HG03025 (cell line): ENCODE measurements at regions not wholly inside any gene's neighbourhood (a gene's known extent, or its start where the extent isn't known, plus 50 kb on each side); places are given as distances from the start of the nearest gene placed in this dataset.

Experiments
- ATAC-seq: cut with Tn5 transposase; IDR thresholded peaks from one replicate; pipeline ENCODE4 v1.9.1; 2021; ENCODE audit warnings: mild to moderate bottlenecking, moderate library complexity; ENCODE audit not compliant: unreplicated experiment, low FRiP score

DNA sequence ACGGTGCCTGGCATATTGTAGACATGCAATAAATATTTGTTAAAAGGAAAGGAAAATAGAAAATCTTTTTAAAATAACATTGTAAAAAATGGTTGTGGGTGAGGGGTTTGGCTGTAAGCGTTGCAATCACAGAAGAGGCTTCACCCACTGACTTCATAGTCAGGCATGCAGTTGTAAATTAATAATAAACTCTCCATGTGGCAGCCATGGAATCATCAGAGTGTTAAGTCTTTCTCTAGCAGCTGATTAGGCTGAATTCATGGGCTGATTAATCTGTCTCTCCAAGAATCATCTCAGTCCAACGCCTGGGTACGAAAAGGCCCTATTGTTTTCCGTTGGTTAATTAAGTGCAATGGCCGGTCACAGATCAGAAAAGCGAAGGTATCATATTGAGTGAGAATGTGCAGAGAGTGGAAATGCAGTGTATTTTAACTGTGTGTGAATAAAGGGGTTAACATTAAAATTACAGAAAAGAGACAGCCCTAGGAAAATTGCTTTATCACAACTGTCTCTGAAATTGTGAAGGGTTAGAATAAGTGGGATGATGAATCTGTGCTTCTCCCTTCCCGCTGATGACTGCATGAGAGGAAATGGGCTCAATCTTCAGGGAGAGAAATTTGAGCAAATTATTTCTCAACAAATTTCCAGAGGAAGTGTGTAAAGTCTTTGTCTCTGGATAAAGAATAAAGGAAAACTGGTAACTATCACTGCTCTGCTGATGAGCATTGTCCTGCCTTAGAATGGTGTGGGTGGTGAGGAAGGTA lies 269.0 kb downstream of the FAM76B start:
- no peak for ATAC-seq

- ATAC-seq, result no peak
Measured at GRCh38 chr11:95519912-95520311, 269.7 kb downstream of the FAM76B start.

DNA sequence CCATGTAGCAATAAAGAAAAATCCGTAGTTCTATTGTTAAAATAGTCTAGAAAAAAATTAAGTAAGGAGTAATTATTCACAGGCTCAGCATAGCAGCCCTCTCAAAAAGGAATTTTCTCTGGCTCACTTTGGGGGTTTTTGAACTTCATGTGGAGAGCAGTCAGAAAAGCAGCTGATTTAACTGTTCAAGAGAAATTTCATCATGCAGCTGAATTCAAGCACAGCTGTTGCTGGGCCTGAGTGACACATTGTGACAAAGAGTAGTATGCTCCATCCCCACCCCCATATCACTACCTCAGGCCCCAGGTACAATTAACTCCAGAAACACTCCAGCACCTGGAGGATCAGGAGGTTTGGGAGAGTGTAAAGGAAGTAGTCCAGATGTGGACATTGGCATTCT lies 272.1 kb downstream of the FAM76B start:
- ATAC-seq, result no peak

DNA sequence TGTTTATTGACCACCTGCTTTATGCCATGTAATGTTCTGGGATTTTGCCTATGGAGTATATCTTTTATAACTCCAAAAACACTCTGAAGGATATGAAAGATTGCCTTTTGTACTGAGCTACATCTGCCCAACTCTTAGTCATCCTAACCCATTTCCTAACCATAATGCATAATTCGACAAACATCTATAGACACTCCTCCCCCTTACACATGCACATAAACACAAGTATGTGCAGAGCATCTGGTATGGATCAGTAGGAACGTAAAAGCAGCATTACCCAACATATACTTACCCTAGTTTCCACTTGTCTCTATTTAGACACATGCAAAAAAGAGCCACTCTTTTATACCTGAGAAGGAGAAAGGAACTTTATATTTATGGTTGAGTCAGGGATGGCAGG lies 272.8 kb downstream of the FAM76B start:
- ATAC-seq, result no peak

DNA sequence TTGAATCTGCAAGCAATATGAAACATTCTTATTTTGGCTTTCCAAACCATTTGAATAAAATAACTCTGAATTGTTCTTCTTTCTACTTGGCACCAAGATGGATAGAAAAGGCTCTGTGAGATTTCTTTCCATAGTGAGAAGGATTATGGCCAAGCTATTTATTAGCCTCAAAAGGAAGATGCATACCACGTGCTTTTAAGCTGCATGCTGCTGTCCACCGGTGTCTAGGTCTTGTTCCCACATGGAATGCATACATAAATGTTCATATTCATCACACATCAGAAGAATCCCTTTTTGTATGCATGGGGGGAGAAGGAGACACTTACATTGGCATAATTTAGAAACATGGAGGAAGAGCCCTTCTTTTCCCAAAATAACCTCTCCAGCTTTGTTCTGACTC lies 273.4 kb downstream of the FAM76B start:
- no peak for ATAC-seq

DNA sequence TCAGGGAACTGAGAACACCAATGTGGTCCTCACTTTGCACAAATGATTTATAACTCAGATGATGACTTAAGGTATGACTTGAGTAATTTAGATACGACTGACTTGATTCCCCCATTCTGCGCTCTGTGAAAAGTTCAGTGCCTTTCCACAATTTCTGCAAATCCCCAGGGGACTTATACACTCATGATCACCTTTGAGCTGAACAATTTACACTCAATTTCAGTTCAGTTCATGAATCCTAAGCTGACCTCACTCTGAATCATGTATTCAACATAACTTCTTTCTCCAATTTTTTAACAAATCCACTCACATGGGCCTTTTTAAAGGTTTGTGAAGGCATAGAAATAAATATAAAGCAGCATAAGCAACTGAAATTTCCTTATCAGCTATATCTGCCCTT lies 274.2 kb downstream of the FAM76B start:
- ATAC-seq, result no peak

GRCh38 chr11:95514416-95515110 lies 275.0 kb downstream of the FAM76B start:
- ATAC-seq, result no peak

- ATAC-seq, result no peak
Measured at GRCh38 chr11:95512682-95513081, 276.9 kb downstream of the FAM76B start.

- no peak for ATAC-seq
Measured at GRCh38 chr11:95512177-95512576, 277.4 kb downstream of the FAM76B start.

DNA sequence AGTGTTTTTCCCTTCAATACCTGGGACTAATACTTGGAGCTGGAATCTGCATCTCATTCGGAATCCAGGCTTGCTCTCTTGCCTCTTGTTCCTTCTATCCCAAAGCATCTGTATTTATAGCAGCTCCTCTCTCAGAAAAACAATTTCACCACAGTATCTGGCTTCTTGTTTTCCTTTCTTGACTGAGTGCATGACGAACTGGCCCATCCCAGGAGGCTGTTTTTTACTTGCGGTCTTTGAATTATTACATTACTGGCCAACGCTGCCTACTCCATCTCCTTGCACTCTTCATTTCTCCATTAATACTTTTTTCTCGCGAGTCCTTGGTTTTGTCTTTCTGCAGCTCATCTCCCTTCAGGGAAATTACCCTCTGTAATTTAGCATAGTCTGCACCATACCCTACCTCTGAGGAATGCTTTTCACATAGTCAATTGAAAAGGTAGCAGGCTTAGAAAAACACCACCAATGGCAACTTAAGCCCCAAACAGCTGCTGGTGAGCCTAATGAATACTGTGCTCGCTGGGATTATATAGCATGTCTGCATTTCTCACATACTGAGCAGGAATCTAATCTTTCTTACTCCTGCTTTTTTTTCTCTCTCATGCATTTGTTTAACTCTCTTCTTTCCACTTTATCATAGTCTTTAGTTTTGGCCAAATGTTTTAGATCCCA lies 277.4 kb upstream of the SESN3 start:
- no peak for ATAC-seq

DNA sequence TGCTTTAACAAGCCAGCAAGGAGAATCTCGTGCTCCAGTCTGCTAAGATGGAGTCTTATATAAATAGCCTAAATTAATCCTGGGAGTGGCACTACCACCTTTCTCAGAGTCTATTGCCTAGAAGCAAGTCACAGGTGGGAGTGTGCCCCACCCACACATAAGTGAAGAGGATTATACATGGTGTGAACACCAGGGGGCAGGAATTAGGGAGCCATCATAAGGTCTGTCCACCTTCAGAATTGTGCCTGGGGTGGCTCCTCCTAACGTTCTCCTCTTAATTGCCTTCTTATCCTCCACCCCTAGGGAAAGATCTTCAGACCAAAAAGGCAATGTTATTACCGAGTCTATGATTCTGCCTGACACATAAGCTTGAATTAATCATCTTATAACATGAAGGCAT lies 276.8 kb upstream of the SESN3 start:
- no peak for ATAC-seq

- ATAC-seq, result no peak
Measured at GRCh38 chr11:95506777-95507176, 275.8 kb upstream of the SESN3 start.

- ATAC-seq, result no peak
Measured at GRCh38 chr11:95505927-95506426, 275.0 kb upstream of the SESN3 start.

DNA sequence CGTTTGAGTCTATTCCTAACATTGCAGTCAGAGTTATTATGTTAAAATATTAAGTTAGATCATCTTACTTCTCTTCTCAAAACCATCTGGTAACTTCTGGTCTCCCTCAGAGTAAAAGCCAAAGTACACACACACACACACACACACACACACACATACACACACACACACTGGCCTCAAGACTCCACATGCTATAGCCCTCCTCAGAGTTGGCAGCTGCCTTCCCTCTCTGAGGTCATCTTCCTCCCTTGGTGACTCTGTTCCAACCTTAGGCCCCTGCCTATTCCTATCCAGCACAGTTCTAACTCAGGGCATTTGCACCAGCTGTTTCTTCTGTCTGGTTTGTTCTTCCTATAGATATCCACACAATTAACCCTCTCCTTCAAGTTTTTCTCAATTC lies 272.0 kb upstream of the SESN3 start:
- ATAC-seq, result no peak

DNA sequence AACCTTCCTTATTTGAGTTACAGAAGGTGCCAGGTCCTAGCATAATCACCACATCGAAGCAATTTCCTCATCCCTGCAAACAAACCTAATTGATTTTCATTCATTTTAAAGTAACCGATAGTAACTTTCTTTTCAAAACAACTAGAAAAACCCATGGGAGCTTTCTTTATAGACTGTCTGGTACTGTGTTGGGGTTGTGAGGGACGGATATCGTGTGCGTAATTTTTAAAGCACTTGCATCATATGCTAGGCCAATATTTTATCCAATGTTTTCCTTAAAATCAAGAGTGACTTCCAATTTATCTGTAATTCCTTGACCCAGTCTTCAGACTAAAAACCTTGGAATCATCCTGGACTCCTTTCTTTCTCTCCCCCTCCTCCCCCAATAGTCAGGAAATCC lies 271.5 kb upstream of the SESN3 start:
- ATAC-seq, result no peak

GRCh38 chr11:95501761-95502266 lies 270.8 kb upstream of the SESN3 start:
- no peak for ATAC-seq

- no peak for ATAC-seq
Measured at GRCh38 chr11:95500466-95500865, 269.5 kb upstream of the SESN3 start.

- no peak for ATAC-seq
Measured at GRCh38 chr11:95499516-95500135, 268.6 kb upstream of the SESN3 start.

GRCh38 chr11:95498722-95499425 lies 267.9 kb upstream of the SESN3 start:
- no peak for ATAC-seq

DNA sequence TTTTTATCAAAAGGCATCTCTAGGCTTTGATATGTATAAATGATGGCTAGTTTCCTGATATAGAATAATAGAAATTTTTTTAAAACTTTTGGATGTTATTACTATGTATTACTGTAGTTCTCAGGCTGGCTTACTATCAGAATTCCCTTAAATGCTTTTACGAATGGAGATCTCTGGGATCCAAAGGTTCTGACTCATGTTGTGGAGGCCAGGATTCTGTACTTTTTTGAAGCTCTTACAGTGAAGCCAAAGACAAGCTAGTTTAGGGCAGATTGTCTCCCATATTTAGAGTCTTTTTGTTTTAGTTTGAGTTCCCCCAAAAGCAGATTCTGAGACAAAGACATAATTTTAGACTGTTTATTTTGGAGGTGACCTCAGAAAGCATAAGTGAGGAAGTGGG lies 265.9 kb upstream of the SESN3 start:
- ATAC-seq, result no peak
